HCT116 (cell line): ENCODE measurements at regions not wholly inside any gene's neighbourhood (a gene's known extent, or its start where the extent isn't known, plus 50 kb on each side); places are given as distances from the start of the nearest gene placed in this dataset.

Source experiments
- ATAC-seq: fragments of 200-7000 bp; cut with Tn5 transposase; 2 replicates; pipeline ENCODE4 v1.9.1; 2020; ENCODE audit warnings: mild to moderate bottlenecking, moderate library complexity
- BruUV-seq: library from RNA; stranded (reverse); fragments of 400-500 nt; replicated peaks from 2 replicates; lab custom pipeline; 2021; lab: Mats Ljungman, UMichigan
- CTCF ChIA-PET: fragments of 300-600 bp; sonication (Branson Sonifier 250); formaldehyde crosslinking; loops from one replicate; lab custom pipeline; 2021; ENCODE audit warnings: antibody characterized with exemption; lab: Charles Lee
- POLR2A ChIA-PET: fragments of 300-600, 350-600 bp; sonication (Branson Sonifier 250); formaldehyde crosslinking; loops from one replicate; lab custom pipeline; 2021; ENCODE audit warnings: antibody characterized with exemption; lab: Charles Lee
- RAD21 ChIA-PET, 2 experiments: fragments of 300-600 bp; sonication (Branson Sonifier 250); formaldehyde crosslinking; loops; one replicate each; lab custom pipeline; 2023; ENCODE audit warnings: low total read pairs in 2 of 2; ENCODE audit not compliant: uncharacterized antibody in 2 of 2, unreplicated experiment in 2 of 2, low non-redundant PET in 1 of 2; lab: Charles Lee
- DNase-seq: peaks from one replicate; pipeline ENCODE4 v3.0.0-alpha.2; 2010; ENCODE audit warnings: low read depth, low spot score
- H2AFZ ChIP-seq: fragments of 200-600 bp; shearing (Covaris generic), sonication (generic); 2 replicates; pipeline ENCODE4 v1.6.1; 2017; ENCODE audit warnings: low read depth, mixed run types, mixed read lengths, antibody characterized with exemption, low read length; ENCODE audit not compliant: poor library complexity, severe bottlenecking
- H3K27ac ChIP-seq: 2 replicates; pipeline ENCODE4 v1.5.1; 2012; ENCODE audit warnings: low read depth, low read length
- H3K27me3 ChIP-seq: fragments of 200-600 bp; sonication (generic); 2 replicates; pipeline ENCODE4 v1.6.1; 2016; ENCODE audit warnings: mixed run types, low read length, mixed read lengths; ENCODE audit not compliant: insufficient read depth
- H3K36me3 ChIP-seq, 2 experiments: fragments of 200-500 bp in 1 of 2; fragments of 200-600 bp in 1 of 2; sonication (Bioruptor generic) in 1 of 2; sonication (generic) in 1 of 2; 2 replicates each; pipeline versions ENCODE4 v1.5.1 to v1.6.1; 2014 to 2016; ENCODE audit warnings: low read length in 2 of 2, inconsistent platforms in 1 of 2, mixed read lengths in 1 of 2, mixed run types in 1 of 2; ENCODE audit not compliant: insufficient read depth in 2 of 2, control insufficient read depth in 1 of 2
- H3K4me1 ChIP-seq, 2 experiments: fragments of 200-600 bp in 1 of 2; sonication (generic) in 1 of 2; 2 replicates each; pipeline versions ENCODE4 v1.5.1 to v1.6.1; 2012 to 2017; ENCODE audit warnings: low read length in 2 of 2, inconsistent platforms in 1 of 2, mild to moderate bottlenecking in 1 of 2, mixed read lengths in 1 of 2, mixed run types in 1 of 2, moderate library complexity in 1 of 2; ENCODE audit not compliant: insufficient read depth in 2 of 2, control insufficient read depth in 1 of 2
- H3K4me2 ChIP-seq: fragments of 200-600 bp; sonication (generic); 2 replicates; pipeline ENCODE4 v1.6.1; 2017; ENCODE audit warnings: mixed run types, low read length, mixed read lengths
- H3K4me3 ChIP-seq, 2 experiments: fragments of 200-600 bp in 1 of 2; sonication (generic) in 1 of 2; replicated peaks in 1 of 2; 2 replicates each; pipeline ENCODE4 v1.5.1; 2011 to 2016; ENCODE audit warnings: low read length in 2 of 2, control low read depth in 1 of 2, low read depth in 1 of 2, mild to moderate bottlenecking in 1 of 2, mixed read lengths in 1 of 2, mixed run types in 1 of 2
- H3K79me2 ChIP-seq: fragments of 200-600 bp; sonication (generic); 2 replicates; pipeline ENCODE4 v1.6.1; 2017; ENCODE audit warnings: mild to moderate bottlenecking, mixed run types, low read length, moderate library complexity, mixed read lengths; ENCODE audit not compliant: insufficient read depth
- H3K9ac ChIP-seq: fragments of 200-600 bp; sonication (generic); 2 replicates; pipeline ENCODE4 v1.6.1; 2016; ENCODE audit warnings: low read length, mixed read lengths
- H3K9me2 ChIP-seq: fragments of 200-600 bp; sonication (generic), shearing (Covaris generic); 2 replicates; pipeline ENCODE4 v1.6.1; 2017; ENCODE audit warnings: mixed run types, mild to moderate bottlenecking, moderate library complexity; ENCODE audit not compliant: insufficient read depth
- H3K9me3 ChIP-seq, 2 experiments: fragments of 200-500 bp in 1 of 2; fragments of 200-600 bp in 1 of 2; sonication (Bioruptor generic) in 1 of 2; sonication (generic) in 1 of 2; 2 replicates each; pipeline ENCODE4 v1.6.1; 2014 to 2017; ENCODE audit warnings: low read length in 2 of 2, mixed read lengths in 2 of 2, inconsistent platforms in 1 of 2, low read depth in 1 of 2, mild to moderate bottlenecking in 1 of 2, mixed run types in 1 of 2, moderate library complexity in 1 of 2; ENCODE audit not compliant: control insufficient read depth in 1 of 2, insufficient read depth in 1 of 2
- H4K20me1 ChIP-seq: fragments of 200-600 bp; sonication (generic), shearing (Covaris generic); 2 replicates; pipeline ENCODE4 v1.6.1; 2017; ENCODE audit warnings: mixed run types, mild to moderate bottlenecking, moderate library complexity; ENCODE audit not compliant: insufficient read depth
- ATF3 ChIP-seq: IDR thresholded peaks from 2 replicates; pipeline ENCODE4 v1.6.1; 2012
- CBX3 ChIP-seq: IDR thresholded peaks from 2 replicates; pipeline ENCODE4 v1.6.1; 2012; ENCODE audit warnings: low read depth
- CEBPB ChIP-seq: IDR thresholded peaks from 2 replicates; pipeline ENCODE4 v1.6.1; 2012; ENCODE audit warnings: low read depth
- EGR1 ChIP-seq: IDR thresholded peaks from 2 replicates; pipeline ENCODE4 v1.6.1; 2012; ENCODE audit warnings: low read depth
- ELF1 ChIP-seq: IDR thresholded peaks from 2 replicates; pipeline ENCODE4 v1.6.1; 2012; ENCODE audit warnings: low read depth, borderline replicate concordance
- EZH2 ChIP-seq: fragments of 200-600 bp; sonication (generic); IDR thresholded peaks from 2 replicates; pipeline ENCODE4 v1.6.1; 2017; ENCODE audit warnings: antibody characterized with exemption, mixed run types
- EZH2phosphoT487 ChIP-seq: fragments of 200-600 bp; IDR thresholded peaks from 2 replicates; pipeline ENCODE4 v1.6.1; 2018; ENCODE audit warnings: antibody characterized with exemption, borderline replicate concordance
- FOSL1 ChIP-seq: IDR thresholded peaks from 2 replicates; pipeline ENCODE4 v1.6.1; 2012; ENCODE audit warnings: low read depth
- JUND ChIP-seq: IDR thresholded peaks from 2 replicates; pipeline ENCODE4 v1.6.1; 2012
- POLR2A ChIP-seq: IDR thresholded peaks from 2 replicates; pipeline ENCODE4 v1.7.0; 2011; ENCODE audit warnings: borderline replicate concordance; ENCODE audit not compliant: insufficient read depth, insufficient read length; ENCODE audit errors: extremely low read depth
- POLR2AphosphoS5 ChIP-seq: IDR thresholded peaks from 2 replicates; pipeline ENCODE4 v1.6.1; 2011; ENCODE audit warnings: mild to moderate bottlenecking, low read depth, low read length, moderate library complexity
- SIN3A ChIP-seq: IDR thresholded peaks from 2 replicates; pipeline ENCODE4 v1.6.1; 2012; ENCODE audit warnings: low read depth
- SRF ChIP-seq: IDR thresholded peaks from 2 replicates; pipeline ENCODE4 v1.6.1; 2012; ENCODE audit warnings: low read depth
- TCF7L2 ChIP-seq: IDR thresholded peaks from 2 replicates; pipeline ENCODE4 v1.7.0; 2011; ENCODE audit warnings: borderline replicate concordance, inconsistent platforms; ENCODE audit not compliant: insufficient read depth, insufficient read length; ENCODE audit errors: extremely low read depth
- YY1 ChIP-seq: IDR thresholded peaks from 2 replicates; pipeline ENCODE4 v1.6.1; 2011; ENCODE audit warnings: low read length, low read depth, moderate library complexity, mild to moderate bottlenecking; ENCODE audit not compliant: insufficient replicate concordance; ENCODE audit errors: extremely low read depth
- ZBTB33 ChIP-seq: IDR thresholded peaks from 2 replicates; pipeline ENCODE4 v1.6.1; 2011; ENCODE audit warnings: mild to moderate bottlenecking, low read length, moderate library complexity; ENCODE audit not compliant: insufficient replicate concordance; ENCODE audit errors: extremely low read depth
- intact Hi-C: fragments of 100-400 bp; cut with micrococcal nuclease; formaldehyde crosslinking; loops from 2 replicates; pipeline ENCODE4 v1.10.0; 2022
- TF ChIP-seq, protein P1 (sequence below), 3 experiments: fragments of 200-600 bp in 1 of 3; sonication (generic) in 1 of 3; IDR thresholded peaks in 2 of 3; conservative IDR thresholded peaks in 1 of 3; 2 replicates each; pipeline ENCODE4 v1.5.1; 2012 to 2017; ENCODE audit warnings: low read depth in 2 of 3, low read length in 2 of 3, antibody characterized with exemption in 1 of 3, borderline replicate concordance in 1 of 3, control low read depth in 1 of 3, mild to moderate bottlenecking in 1 of 3, mixed read lengths in 1 of 3, mixed run types in 1 of 3, moderate library complexity in 1 of 3; ENCODE audit not compliant: insufficient read depth in 1 of 3

DNA sequence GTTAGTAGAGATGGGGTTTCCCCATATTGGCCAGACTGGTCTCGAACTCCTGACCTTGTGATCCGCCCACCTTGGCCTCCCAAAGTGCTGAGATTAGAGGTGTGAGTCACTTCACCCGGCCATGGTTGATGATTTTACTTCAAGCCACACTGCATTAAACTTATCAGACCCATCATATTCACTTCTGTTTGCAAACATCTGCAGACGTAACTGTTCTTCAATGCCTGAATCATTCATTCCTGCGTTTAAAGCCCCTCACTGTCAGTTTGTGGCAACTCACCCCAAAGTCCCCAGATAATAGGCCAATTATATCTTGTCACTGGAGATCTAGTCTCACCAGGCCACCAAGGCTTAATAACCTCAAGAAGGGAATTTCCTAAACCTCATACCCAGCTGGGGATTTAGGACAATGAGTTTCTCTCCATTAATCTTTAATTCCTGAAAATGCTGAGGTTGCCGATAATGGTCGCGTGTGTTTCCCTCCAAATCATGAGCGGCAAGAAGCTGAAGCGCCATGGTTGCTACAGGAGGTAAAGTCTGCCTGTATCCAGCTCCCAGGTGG lies 229.6 kb downstream of the LY86 start (continued):
- TF ChIP-seq, protein P1, sequence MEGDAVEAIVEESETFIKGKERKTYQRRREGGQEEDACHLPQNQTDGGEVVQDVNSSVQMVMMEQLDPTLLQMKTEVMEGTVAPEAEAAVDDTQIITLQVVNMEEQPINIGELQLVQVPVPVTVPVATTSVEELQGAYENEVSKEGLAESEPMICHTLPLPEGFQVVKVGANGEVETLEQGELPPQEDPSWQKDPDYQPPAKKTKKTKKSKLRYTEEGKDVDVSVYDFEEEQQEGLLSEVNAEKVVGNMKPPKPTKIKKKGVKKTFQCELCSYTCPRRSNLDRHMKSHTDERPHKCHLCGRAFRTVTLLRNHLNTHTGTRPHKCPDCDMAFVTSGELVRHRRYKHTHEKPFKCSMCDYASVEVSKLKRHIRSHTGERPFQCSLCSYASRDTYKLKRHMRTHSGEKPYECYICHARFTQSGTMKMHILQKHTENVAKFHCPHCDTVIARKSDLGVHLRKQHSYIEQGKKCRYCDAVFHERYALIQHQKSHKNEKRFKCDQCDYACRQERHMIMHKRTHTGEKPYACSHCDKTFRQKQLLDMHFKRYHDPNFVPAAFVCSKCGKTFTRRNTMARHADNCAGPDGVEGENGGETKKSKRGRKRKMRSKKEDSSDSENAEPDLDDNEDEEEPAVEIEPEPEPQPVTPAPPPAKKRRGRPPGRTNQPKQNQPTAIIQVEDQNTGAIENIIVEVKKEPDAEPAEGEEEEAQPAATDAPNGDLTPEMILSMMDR (IDR thresholded peaks at IDR 0.05 in 2 of 3, conservative IDR thresholded peaks at IDR 0.05 in 1 of 3; ENCODE audit: borderline replicate concordance in 1 of 3, insufficient read depth in 1 of 3, low read depth in 2 of 3, low read length in 2 of 3), result no peak
- no peak for TF ChIP-seq JUND

- no peaks in the 10 kb centered on the region for H3K9me2 ChIP-seq
- DNase-seq (peak; percentile 98), ATAC-seq (peak; percentile 84)
- RAD21 ChIA-PET, result interaction anchor here (0.6 to 1.4 kb wide), 3 partner anchors 9 to 327 kb away, joined by 3 to 5 read pairs (median 4); no protein-coding TSS in a partner anchor
- H3K4me2 ChIP-seq, result peak overlapping the region; percentile 61
- peak overlapping the region in 1 of 2 experiments; percentile 7; a peak in 2 of 4 replicates for H3K4me3 ChIP-seq
- CTCF ChIA-PET, result interaction anchor here (0.6 kb wide), 1 partner anchor 332 kb away, joined by 4 read pairs; no protein-coding TSS in a partner anchor
- H2AFZ ChIP-seq, result no peak overlapping the region
- H4K20me1 ChIP-seq, result no peaks in the 10 kb centered on the region
- H3K36me3 ChIP-seq, result no peaks in the 10 kb centered on the region
- intact Hi-C loops, result loop anchor here (1.0 to 2.0 kb wide), 3 partner anchors 9 to 144 kb away; no protein-coding TSS in a partner anchor
- BruUV-seq, result no TSS peak
- no peaks in the 10 kb centered on the region for H3K27me3 ChIP-seq
- no peaks in the 10 kb centered on the region for H3K79me2 ChIP-seq
- peak overlapping the region; percentile 60 for H3K27ac ChIP-seq
- H3K4me1 ChIP-seq, result peaks cover 54 to 89% of the 10 kb centered on the region in 2 experiments
- POLR2A ChIA-PET, result interaction anchor here (0.7 to 2.0 kb wide), 5 partner anchors 8 to 238 kb away, joined by 3 to 24 read pairs (median 5); no protein-coding TSS in a partner anchor
- no peaks in the 10 kb centered on the region for H3K9me3 ChIP-seq
- peak overlapping the region; percentile 52 for H3K9ac ChIP-seq
- no peak for TF ChIP-seq CEBPB
- no peak for TF ChIP-seq FOSL1
- peak; percentile 5 for TF ChIP-seq ZBTB33
- TF ChIP-seq CBX3, result no peak
- peak; percentile 85 for TF ChIP-seq POLR2AphosphoS5
- TF ChIP-seq TCF7L2, result peak; percentile 92
- no peak for TF ChIP-seq ATF3
- TF ChIP-seq SIN3A, result no peak
- TF ChIP-seq JUND, result no peak
- TF ChIP-seq EZH2, result no peak
- no peak for TF ChIP-seq EGR1
- peak; percentile 41 for TF ChIP-seq YY1
- TF ChIP-seq, protein P1 (IDR thresholded peaks at IDR 0.05 in 2 of 3, conservative IDR thresholded peaks at IDR 0.05 in 1 of 3; ENCODE audit: borderline replicate concordance in 1 of 3, insufficient read depth in 1 of 3, low read depth in 2 of 3, low read length in 2 of 3), result no peak
- no peak for TF ChIP-seq EZH2phosphoT487
- no peak for TF ChIP-seq ELF1
- no peak for TF ChIP-seq POLR2A
- no peak for TF ChIP-seq SRF
Measured at GRCh38 chr6:6820641-6821238, 232.2 kb downstream of the LY86 start.
